Fibroblast of skin of scalp (primary cell): ENCODE measurements at regions not wholly inside any gene's neighbourhood (a gene's known extent, or its start where the extent isn't known, plus 50 kb on each side); places are given as distances from the start of the nearest gene placed in this dataset.
"Not testable (repeated sequence)": the region's sequence is repeated elsewhere in the genome, so short reads cannot be mapped to it uniquely, and the experiment has no call there.

Experiments used
- DNase-seq: peaks from one replicate; pipeline ENCODE4 v3.0.0-alpha.2; 2013

DNA sequence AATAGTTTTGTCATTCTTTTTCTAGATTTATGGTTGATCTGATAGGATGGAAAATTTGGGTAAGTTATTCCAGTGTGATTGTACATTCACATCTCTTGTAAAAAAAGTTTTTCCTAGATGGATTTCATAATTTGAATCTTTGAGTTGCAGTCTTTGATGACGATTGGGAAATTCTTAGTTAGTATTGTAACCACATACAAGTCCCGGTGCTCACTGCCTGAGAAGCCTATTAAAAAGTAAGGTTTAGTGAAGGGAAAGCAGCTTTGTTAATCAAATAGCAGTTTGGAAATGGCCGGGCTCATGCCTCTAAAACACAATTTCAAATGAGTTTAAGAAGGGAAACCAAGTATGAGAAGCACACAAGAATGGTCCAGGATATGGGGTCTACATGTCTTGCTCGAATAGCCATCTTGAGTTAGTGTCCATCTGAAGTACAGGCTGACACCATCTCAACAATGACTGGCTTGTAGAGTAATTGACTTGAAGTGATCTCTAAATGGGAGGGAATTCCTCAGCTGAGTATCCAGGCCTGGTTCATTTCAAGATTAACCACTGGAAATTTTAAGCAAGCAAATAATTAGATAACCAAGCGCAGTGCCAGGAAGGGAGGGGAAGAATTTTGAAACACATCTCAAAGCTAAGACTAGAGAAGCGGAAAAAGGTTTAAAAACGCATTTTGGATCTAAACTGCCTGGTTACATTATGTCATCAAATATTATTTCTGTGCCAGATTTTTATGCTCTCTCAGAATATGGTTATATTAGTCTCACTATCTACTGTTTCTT lies 1145.6 kb upstream of the MIR17HG start:
- no peak for DNase-seq

DNA sequence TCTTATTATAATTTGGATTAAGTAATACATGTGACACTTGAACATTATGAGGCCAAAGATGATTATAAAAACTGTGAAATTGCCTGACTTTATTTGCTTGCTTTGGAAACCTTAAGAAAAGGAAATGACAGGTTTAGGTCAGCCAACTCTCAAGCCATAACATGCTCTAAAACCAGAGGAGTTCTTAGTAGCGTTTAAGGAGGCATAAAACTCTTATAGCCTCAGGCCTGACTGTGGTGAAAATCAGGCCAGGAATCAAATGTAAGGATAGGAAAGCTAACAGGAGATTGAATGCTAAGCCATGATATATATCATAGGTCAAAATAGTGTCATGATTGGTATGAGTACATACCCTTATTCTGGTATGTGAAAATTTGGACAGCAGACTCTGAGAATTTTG lies 1142.4 kb upstream of the MIR17HG start:
- no peak for DNase-seq

DNA sequence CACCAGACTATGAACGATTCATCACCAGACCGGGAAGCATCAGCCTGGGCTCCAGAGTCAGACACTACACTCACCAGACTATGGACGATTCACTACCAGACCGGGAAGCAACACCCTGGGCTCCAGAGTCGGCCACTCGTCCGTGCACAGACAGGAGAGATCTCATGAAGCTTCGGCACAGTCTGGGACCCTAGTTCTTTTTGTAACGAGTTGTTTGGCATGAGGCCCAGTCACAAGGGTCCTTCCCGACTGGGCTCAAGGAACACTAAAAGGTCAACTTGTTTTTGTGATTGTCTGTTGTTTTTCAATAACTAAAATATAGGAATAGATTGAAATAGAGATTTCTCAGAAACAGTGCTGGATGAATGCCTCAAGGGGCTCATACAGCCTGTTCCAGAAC lies 1141.6 kb upstream of the MIR17HG start:
- DNase-seq, result no peak

DNA sequence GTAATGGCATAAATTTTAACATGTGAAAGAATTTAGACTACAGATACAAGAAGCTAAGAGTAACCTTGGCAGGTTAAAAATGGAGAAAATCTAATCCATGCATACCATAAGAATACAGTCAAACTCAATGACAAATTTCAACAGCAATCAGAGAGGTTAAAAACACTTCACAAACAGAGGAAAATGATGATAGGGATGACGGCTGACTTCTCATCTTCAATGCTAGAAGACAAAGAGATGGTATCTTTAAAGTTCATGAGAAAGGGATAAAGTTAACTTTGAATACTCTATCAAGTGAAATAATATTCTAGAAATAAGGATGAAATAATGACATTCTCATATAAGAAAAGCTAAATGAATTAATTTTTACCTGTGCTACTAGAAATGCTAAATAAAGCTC lies 1130.2 kb upstream of the MIR17HG start:
- no peak for DNase-seq

DNA sequence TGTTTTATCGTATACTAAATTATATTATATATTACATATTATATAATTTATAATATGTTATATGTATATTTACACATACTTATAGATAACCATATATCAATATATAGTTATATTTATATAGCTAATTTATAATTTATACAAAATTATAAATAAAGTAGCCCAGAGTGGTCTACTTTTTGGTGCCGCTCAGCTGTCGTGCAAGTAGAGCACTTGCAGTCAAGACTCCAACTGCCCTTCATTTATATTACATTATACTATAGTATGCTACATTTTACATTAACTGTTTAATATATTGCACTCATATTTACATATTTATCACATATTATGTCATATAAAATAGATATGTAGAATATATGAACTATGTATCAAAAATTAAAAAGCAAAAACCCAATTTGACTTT lies 1124.7 kb upstream of the MIR17HG start:
- no peak for DNase-seq

DNA sequence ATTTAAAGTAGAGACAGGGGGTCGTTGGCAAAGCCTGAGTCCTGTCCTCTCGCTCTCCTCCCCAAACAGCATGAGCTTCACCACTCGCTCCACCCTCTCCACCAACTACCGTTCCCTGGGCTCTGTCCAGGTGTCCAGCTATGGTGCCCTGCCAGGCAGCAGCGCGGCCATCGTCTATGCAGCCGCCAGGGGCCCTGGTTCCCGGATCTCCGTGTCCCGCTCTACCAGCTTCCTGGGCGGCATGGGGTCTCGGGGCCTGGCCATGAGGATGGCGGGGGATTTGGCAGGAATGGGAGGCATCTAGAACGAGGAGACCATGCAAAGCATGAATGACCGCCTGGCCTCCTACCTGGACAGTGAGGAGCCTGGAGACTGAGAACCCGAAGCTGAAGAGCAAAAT lies 1117.2 kb upstream of the MIR17HG start:
- no peak for DNase-seq

DNA sequence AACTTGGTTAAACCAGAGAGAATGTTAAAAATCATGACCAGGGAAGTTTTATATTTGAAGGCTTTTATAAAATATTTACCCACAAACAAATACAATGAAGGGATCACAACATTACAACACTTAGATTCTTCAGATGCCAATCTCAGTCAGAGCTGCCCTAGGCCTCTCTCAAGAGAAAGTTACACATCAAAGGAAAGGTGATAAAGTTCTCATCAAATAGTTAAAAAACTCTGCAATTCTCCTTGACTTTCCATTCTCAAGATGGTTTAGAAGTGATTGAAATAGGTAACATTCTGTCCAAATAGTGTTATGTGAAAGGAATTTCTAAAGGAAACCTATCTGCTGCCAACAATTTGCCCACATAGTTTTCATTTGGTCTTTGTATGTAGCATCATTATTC lies 1115.2 kb upstream of the MIR17HG start:
- no peak for DNase-seq

DNA sequence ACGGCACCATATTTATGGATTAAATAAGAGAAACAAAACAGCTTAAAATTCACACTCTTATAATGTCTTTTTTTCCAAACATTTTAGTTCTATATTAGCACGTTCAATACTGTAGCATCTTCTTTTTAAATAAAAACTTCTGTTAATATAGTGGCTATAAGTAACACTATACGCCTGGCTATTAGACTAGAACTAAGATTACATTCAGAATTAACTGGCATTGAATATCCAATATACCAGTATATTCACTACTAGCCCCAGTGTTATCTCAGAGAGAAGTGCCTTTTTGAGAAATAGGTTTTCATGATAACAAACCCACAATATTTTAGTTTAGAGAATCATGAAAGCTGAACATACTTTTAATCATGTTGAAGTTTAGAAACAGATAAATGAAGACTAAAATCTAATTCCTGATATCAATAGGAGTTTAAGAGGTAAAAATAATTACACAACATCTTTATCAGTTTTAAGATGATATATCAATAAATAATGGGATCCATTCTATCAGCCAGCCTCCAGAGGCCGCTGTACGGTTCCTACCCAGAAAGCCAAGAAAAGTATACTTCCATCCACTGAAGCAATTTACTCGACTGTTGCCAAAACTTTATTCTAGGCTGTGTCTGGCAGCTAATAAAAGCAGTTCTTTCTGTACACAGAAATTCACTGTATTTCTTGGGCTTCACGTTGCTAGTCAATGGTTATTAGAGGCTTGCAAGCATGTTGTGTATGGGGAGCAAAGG lies 1113.4 kb upstream of the MIR17HG start:
- DNase-seq, result no peak

DNA sequence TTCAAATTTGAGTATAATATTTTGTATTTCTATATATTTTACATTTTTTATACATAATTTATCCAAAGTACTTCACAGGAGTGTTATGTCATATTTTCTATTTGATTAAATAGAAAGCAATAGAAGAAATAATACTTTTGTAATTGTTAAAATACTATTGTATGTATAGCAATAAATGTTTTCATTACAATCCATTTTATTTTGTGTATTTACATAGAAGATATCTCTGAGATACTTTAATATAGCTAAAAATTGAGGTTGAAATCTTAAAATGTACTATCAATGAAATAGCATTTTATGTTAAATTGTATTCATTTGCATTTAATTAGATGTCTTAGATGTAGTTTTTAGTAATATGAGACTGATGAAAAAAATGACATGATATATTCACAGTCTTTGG lies 1109.6 kb upstream of the MIR17HG start:
- no peak for DNase-seq

DNA sequence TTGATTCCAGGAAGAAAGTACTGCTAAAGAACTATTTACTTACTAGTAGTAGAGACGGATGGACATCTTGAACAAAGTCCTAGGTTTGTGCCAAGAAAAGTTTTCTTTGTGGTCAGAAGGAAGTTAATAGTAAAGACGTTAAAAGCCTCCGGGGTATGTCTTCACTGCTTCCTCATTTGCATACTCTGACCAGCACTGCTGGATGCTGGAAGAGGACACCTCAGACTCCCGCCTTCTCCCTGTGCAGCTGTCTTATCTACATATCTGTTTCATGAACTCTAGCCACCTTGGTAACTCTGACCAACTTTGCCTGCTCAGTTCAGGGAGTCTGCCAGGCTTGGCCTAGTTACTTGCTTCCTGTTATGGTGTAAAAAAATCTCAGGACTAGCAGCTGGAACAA lies 1109.1 kb upstream of the MIR17HG start:
- DNase-seq, result no peak

DNA sequence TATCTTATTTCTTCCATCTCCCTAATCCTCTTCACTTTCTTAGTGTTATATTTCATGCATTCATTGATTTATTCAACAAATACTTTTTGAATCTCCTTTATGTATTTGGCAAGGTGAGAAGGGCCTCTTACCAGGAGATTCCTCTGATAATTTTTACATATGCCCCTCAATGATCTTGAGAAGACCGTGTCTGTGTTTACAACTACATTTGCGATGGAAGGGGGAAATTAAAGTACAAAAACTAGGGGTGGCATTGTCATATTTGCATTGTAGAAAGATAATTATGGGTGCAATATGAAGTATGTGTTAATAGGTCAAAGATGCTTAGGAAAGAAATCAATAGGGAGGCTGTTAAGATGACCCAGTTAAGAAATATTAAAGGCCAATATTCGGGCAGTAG lies 1108.4 kb upstream of the MIR17HG start:
- no peak for DNase-seq

DNA sequence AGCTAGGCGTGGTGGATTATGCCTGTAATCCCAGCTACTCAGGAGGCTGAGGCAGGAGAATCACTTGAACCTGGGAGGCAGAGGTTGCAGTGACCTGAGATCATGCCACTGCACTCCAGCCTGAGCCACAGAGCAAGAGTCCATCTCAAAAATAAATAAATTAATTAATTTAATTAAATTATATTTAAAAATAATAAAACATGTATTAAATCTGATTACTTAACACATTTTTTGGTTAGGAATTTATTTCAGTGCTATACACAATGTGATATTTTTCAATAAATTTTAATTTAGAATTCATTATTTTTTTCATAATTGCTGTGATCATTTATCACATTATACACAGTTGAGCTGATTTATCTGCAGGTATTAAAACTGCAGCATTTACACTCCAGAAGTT lies 1101.5 kb upstream of the MIR17HG start:
- no peak for DNase-seq

DNA sequence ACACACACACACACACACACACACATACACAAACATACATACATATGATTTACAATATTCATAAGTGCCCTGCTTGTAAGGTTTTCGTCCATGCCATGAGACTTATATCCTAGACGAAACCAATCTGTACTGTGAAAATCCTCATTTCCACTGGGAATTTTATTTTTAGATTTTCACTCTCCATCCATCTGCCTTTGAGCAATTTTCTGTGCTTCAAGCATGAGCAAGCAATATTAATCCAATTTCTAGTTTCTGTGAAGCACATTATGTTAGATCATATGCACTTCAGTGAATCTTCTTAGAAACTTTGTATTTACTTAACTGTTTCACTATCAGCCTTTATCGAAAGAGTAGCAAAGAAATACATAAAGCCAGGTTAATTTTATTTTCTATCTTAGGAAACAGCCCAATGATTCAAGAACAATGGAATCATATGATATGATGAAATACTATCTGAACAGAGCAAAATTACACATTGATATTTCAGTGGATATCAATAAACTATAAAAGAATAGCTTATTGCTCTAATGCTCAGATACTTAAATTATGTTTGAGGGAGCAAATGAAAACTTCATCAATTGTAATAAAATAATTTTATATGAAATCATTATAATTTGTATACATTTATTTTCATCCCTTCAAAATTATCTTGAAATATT lies 1100.7 kb upstream of the MIR17HG start:
- DNase-seq, result no peak

DNA sequence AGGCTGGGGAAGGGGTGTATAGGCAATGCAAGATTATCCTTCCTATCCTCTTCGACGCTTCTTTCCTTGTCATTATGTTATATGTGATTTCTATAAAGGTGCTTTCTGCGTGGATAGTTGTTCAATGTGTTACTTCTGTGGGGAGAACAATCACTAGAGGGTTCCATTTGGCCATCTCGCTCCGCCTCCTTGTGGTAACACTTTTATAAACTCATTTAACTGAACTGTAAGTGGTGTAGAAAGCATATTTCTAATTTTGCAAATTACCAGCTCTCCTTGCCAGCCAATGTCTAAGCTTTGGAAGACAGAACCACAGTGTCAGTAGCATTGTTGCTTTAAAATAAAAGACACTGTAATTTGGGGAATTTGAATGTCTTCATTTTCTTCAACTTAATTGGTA lies 1093.7 kb upstream of the MIR17HG start:
- no peak for DNase-seq

DNA sequence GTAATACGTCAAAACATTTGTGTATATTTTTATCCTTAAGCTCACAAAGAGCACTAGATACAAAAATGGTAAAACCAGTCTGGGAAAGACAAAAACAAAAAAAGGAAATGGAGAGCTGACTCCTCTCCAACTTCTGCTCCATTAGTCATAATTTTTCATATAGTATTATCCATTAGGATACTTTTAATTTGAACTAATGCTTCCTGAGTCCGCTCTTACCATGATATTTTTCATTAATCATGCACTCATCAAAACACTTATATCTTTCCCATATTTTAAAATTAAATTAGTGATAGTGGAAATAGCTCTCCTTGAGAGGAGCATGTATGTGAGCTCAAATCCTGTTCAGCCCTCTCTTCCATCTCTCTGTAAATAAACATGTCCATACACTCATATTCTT lies 1093.0 kb upstream of the MIR17HG start:
- DNase-seq, result no peak

DNA sequence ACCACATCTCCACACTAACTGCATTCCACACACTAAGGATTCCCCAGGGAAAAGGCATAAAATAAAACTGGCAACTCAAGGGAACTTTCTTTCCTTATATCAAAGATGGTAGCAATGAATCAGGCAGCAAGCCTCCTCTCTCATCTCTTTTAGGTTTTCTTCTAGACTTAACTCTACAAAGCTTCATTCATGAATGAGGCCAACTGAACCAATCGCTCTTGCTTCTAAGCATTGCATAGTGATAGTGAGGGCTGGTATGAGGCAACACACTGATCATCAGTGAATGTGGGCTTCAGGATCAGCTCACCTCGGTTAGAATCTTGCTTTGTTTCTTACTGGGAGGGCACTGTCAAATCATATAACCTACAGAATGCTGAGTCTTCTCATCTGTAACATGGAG lies 1090.7 kb upstream of the MIR17HG start:
- DNase-seq, result no peak

DNA sequence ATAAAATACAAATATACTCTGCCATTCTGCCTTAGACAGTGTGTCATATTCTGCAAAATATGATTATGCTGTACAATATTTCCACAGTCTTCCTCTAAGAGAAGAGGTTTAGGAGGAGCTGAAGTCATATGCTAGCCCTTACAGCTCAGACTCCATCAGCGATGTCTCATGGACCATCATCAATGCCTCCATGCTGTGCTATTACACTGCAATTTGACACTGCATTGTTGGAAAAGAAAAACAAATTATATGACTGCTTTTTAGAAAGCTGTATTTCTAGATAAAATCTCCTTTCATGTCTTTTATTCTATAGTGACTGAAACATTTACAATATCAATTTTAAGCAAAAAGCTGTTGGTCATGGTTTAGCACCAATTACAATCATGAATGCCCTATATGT lies 1089.4 kb upstream of the MIR17HG start:
- no peak for DNase-seq

DNA sequence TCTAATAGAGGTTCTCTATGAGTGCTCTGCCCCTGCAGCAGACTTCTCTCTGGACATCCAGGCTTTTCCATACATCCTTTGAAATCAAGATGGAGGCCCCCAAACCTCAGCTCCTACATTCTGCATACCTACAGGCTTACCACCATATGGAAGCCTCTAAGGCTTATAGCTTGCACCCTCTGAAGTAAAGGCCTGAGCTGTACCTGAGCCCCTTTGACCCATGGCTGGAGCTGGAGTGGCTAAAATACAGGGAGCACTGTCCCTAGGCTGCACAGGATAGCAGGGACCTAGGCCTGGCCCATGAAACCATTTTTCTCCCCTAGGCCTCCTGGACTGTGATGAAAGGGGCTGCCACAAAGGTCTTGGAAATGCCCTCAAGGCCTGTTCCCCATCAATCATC lies 1086.1 kb upstream of the MIR17HG start:
- no peak for DNase-seq

DNA sequence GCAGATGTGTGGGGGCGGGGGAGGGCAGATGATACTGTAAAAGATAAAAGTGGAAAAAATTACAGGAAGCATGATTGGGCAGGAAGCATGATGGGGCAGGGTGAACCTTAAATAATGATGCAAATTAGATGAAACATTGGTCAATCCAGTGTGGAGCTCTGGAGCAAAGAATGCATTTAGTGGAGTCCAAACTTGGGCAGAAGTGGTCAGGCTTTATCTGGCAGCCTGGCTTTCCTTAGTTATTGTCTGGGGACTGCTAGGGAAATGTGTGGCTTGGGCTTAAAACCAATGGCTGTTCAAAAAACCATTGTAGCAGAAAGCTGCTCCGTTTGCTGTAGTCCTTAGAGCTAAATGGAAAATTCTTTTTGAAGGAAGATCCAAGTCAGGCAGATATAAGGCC lies 1077.3 kb upstream of the MIR17HG start:
- peak; percentile 32 for DNase-seq

DNA sequence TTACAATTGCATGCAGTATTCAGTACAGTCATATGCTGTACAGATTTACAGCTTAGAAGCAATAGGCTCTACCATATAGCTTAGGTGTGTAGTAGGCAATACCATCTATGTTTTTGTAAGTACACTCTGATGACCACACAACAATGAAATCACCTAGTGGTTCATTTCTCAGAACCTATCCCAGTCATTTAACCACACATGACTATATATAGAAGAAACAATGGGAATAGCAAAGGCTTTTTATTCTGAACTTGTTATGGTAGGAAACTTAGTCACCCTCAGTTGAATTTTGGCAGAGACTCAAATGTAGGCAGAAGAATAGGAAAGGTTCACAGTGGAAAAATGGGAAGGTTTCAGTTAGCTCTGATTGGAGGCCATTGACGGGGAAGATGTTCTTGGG lies 1075.1 kb upstream of the MIR17HG start:
- peak; percentile 29 for DNase-seq

DNA sequence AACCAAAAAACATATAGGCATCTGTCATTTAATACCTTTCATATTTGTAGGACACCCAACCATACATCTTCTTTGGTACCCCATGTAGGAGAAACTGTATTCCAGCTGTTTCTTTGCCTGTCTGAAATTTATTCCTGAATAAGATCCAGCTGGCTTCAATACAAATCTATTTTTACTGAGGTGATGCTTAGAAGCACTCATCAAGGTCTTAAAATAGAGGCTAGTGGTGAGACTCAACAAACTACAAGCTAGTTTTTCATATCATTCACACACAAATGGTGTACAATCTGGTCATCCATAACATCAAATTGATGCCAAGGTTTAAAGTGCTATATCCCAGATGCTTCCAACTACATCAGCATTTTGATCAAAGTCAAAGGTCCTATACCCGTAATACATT lies 1071.3 kb upstream of the MIR17HG start:
- no peak for DNase-seq

DNA sequence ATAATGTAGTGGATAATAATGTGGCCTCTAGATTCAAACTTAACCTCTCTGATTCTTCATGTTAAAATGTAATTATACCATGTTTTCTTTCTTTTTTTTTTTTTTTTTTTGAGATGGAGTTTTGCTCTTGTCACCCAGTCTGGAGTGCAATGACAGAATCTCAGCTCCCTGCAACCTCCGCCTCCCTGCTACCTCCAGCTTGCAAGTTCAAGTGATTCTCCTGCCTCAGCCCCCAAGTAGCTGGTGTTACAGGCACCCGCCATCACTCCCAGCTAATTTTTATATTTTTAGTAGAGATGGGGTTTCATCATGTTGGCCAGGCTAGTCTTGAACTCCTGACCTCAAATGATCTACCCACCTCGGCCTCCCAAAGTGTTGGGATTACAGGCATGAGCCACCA lies 1069.3 kb upstream of the MIR17HG start:
- not testable (repeated sequence) for DNase-seq

DNA sequence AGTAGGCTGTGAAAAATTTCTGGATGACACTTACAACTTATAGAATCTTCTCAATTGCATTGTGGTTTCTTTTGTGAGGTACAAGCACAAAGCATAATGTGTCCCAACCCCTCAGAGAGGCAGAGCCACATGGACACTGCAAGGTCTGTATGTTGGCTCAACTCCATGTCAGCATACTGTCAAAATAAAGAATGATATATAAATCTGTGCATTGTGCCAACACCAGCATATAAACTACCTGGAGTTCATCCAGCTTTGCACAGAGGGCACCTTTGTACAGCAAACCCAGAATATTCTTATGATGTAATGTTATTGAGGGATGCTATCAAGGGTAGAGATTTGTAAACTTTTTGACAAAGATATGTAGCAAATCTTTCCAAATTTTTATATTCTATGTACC lies 1065.8 kb upstream of the MIR17HG start:
- no peak for DNase-seq

DNA sequence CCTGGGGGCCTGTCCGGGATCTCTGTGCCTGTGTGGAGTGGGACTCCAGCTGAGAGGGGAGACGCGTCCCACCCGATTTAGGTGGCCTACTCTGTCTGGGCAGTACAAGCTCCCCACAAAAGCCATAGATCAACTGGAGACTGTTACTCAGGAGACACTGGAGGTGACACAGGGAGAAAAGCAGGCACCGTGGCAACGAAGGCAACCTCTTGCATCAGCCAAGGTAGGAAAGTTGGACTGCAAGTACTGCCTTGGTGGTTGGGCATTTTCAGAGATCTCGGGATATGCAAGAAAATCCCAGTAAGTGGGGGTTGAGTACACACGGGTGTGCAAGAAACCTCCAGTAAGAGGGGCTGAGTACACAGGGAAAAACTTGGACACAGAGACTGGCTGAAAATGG lies 1060.0 kb upstream of the MIR17HG start:
- no peak for DNase-seq
